DOHH2 (cell line): ENCODE measurements at regions not wholly inside any gene's neighbourhood (a gene's known extent, or its start where the extent isn't known, plus 50 kb on each side); places are given as distances from the start of the nearest gene placed in this dataset.

Source experiments
- H3F3A ChIP-seq: fragments of 200-600 bp; sonication (generic), shearing (Covaris generic); 2 replicates; pipeline ENCODE4 v1.6.0; 2016; ENCODE audit warnings: antibody characterized with exemption, mild to moderate bottlenecking; ENCODE audit not compliant: control insufficient read depth, insufficient read depth
- H3K27ac ChIP-seq: fragments of 200-600 bp; sonication (generic); 2 replicates; pipeline ENCODE4 v1.5.1; 2014; ENCODE audit warnings: low read depth, mild to moderate bottlenecking, low read length, moderate library complexity
- H3K27me3 ChIP-seq: fragments of 200-600 bp; sonication (generic); 2 replicates; pipeline ENCODE4 v1.6.1; 2014; ENCODE audit warnings: mild to moderate bottlenecking, low read length, mixed read lengths; ENCODE audit not compliant: control insufficient read depth
- H3K36me3 ChIP-seq: fragments of 200-600 bp; sonication (generic); 2 replicates; pipeline ENCODE4 v1.6.1; 2014; ENCODE audit warnings: mild to moderate bottlenecking, low read length, moderate library complexity, mixed read lengths; ENCODE audit not compliant: control insufficient read depth
- H3K4me1 ChIP-seq: fragments of 200-600 bp; sonication (generic); 2 replicates; pipeline ENCODE4 v1.6.1; 2014; ENCODE audit warnings: mild to moderate bottlenecking, low read length, mixed read lengths; ENCODE audit not compliant: control insufficient read depth
- H3K4me2 ChIP-seq: fragments of 200-600 bp; sonication (generic); 2 replicates; pipeline ENCODE4 v1.6.0; 2014; ENCODE audit warnings: mild to moderate bottlenecking, low read length, moderate library complexity
- H3K4me3 ChIP-seq: fragments of 200-600 bp; sonication (generic); 2 replicates; pipeline ENCODE4 v1.5.1; 2014; ENCODE audit warnings: mild to moderate bottlenecking, low read length, mixed read lengths
- H3K79me2 ChIP-seq: fragments of 200-600 bp; sonication (generic); 2 replicates; pipeline ENCODE4 v1.6.1; 2014; ENCODE audit warnings: mild to moderate bottlenecking, low read length, mixed read lengths; ENCODE audit not compliant: control insufficient read depth
- H3K9me2 ChIP-seq: fragments of 200-600 bp; sonication (generic); replicated peaks from 2 replicates; pipeline ENCODE4 v1.6.1; 2014; ENCODE audit warnings: mild to moderate bottlenecking, low read length, mixed read lengths; ENCODE audit not compliant: control insufficient read depth
- H3K9me3 ChIP-seq: fragments of 200-600 bp; sonication (generic); 2 replicates; pipeline ENCODE4 v1.6.1; 2014; ENCODE audit warnings: antibody characterized with exemption, low read length, mixed read lengths; ENCODE audit not compliant: control insufficient read depth, insufficient read depth
- H4K20me1 ChIP-seq: fragments of 200-600 bp; sonication (generic); 2 replicates; pipeline ENCODE4 v1.6.0; 2014; ENCODE audit warnings: low read depth, mild to moderate bottlenecking, antibody characterized with exemption, low read length, moderate library complexity; ENCODE audit not compliant: control insufficient read depth, insufficient read depth
- EZH2phosphoT487 ChIP-seq: fragments of 200-600 bp; sonication (generic); IDR thresholded peaks from 2 replicates; pipeline ENCODE4 v1.6.1; 2017; ENCODE audit warnings: borderline replicate concordance, mild to moderate bottlenecking, antibody characterized with exemption, low read length, moderate library complexity, mixed read lengths
- TF ChIP-seq, protein P1 (sequence below): fragments of 200-600 bp; sonication (generic); IDR thresholded peaks from one replicate; pipeline ENCODE4 v1.5.1; 2014; ENCODE audit warnings: antibody characterized with exemption, mild to moderate bottlenecking, low read depth, low read length; ENCODE audit not compliant: poor library complexity, severe bottlenecking

DNA sequence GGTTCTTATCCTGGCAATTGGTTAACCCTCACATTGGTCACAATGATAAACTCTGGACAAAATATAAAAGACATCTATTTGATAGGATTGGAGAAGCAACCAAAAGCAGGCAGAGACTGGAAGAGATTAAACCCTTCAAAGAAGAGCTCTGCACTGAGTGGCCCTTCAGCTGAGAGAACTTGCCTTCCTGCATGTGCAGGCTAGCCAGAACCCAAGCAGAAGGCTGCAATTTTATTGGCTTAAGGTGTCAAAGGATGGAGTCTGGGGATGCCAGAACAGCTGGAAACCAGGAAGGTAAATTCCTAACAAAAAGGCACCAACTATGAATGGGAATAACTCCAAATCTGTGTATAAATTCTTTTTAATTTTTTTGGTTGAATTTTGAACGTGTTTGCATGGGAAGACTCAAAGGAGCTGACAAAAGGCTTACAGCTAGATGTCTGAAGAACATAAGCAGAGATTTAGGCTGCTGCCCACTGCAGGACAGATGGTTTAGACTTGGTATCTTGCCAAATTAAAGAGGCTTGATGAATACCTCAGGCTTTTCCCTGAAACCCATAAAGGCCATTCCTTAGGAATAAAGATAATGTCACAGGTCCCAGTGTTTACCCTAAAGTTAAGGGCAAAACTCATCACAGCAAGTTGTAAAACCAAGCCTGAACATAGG, 66.3 kb downstream of the NR2F1 start:
- no peaks in the 10 kb centered on the region for H3K27me3 ChIP-seq
- no peak overlapping the region for H3K4me3 ChIP-seq
- H3K9me3 ChIP-seq: no peaks in the 10 kb centered on the region
- H3K79me2 ChIP-seq: no peaks in the 10 kb centered on the region
- H4K20me1 ChIP-seq: no peaks in the 10 kb centered on the region
- no peak for TF ChIP-seq EZH2phosphoT487
- TF ChIP-seq, protein P1, sequence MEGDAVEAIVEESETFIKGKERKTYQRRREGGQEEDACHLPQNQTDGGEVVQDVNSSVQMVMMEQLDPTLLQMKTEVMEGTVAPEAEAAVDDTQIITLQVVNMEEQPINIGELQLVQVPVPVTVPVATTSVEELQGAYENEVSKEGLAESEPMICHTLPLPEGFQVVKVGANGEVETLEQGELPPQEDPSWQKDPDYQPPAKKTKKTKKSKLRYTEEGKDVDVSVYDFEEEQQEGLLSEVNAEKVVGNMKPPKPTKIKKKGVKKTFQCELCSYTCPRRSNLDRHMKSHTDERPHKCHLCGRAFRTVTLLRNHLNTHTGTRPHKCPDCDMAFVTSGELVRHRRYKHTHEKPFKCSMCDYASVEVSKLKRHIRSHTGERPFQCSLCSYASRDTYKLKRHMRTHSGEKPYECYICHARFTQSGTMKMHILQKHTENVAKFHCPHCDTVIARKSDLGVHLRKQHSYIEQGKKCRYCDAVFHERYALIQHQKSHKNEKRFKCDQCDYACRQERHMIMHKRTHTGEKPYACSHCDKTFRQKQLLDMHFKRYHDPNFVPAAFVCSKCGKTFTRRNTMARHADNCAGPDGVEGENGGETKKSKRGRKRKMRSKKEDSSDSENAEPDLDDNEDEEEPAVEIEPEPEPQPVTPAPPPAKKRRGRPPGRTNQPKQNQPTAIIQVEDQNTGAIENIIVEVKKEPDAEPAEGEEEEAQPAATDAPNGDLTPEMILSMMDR: no peak
- H3K9me2 ChIP-seq: no peaks in the 10 kb centered on the region
- H3F3A ChIP-seq: no peaks in the 10 kb centered on the region
- peak overlapping the region; percentile 33; the same call in 1 of the 2 replicates for H3K4me2 ChIP-seq
- H3K36me3 ChIP-seq: no peaks in the 10 kb centered on the region
- H3K27ac ChIP-seq: no peak overlapping the region
- H3K4me1 ChIP-seq: peaks cover 15% of the 10 kb centered on the region

DNA sequence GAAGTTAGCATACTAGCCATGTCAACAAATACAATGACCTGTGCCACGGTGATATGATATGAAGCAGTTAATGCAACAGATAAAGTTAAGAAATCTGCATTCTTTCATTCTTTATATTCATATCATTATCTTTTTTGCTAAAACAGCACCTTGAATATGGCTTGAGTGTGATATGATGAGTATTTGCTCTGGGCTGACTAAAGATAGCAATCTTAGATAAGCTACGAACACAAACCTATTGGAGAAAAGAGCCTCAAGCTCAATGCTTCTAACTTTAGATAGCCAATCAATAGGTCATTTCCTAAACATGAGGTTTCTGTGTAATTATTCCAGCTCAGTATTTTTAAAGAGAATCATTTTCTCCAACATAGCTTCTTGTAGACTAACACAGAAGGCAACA, 61.7 kb downstream of the NR2F1 start:
- Histone ChIP-seq H3K4me2 (no peak overlapping the region), H3K36me3 (no peaks in the 10 kb centered on the region), H3K27me3 (no peaks in the 10 kb centered on the region), H3K4me1 (peaks cover 6% of the 10 kb centered on the region), H4K20me1 (no peaks in the 10 kb centered on the region), H3K79me2 (no peaks in the 10 kb centered on the region), H3K27ac (no peak overlapping the region), H3F3A (no peaks in the 10 kb centered on the region), H3K9me3 (no peaks in the 10 kb centered on the region), H3K9me2 (no peaks in the 10 kb centered on the region), H3K4me3 (no peak overlapping the region)
- TF ChIP-seq, protein P1: no peak
- no peak for TF ChIP-seq EZH2phosphoT487
